Stimulated activated CD4-positive, alpha-beta T cell treated with anti-CD3 and anti-CD28 coated beads, Interleukin-1b, Interleukin-23, amount 100 ng/mL, for 24 hours (primary cell): ENCODE measurements at regions not wholly inside any gene's neighbourhood (a gene's known extent, or its start where the extent isn't known, plus 50 kb on each side); places are given as distances from the start of the nearest gene placed in this dataset.
"Not testable (repeated sequence)": the region's sequence is repeated elsewhere in the genome, so short reads cannot be mapped to it uniquely, and the experiment has no call there.

ENCODE experiments used
- DNase-seq, 4 experiments: peaks; one replicate each; pipeline ENCODE4 v3.0.0-alpha.2; 2020; ENCODE audit warnings: low read depth in 4 of 4, low spot score in 1 of 4

- no peak for DNase-seq
These were observed 180.4 kb downstream of the SMAD6 start for GRCh38 chr15:66882251-66883020.

GRCh38 chr15:66883284-66883911 lies 181.4 kb downstream of the SMAD6 start:
- DNase-seq = no peak

GRCh38 chr15:66884115-66884622 lies 181.2 kb upstream of the SMAD3 start:
- DNase-seq = no peak

- DNase-seq = no peak
These were observed 180.7 kb upstream of the SMAD3 start for GRCh38 chr15:66884661-66885237.

GRCh38 chr15:66885281-66885915 lies 180.0 kb upstream of the SMAD3 start:
- DNase-seq = no peak

GRCh38 chr15:66886241-66886675 lies 179.1 kb upstream of the SMAD3 start:
- DNase-seq = no peak

- DNase-seq = no peak
These were observed 178.6 kb upstream of the SMAD3 start for GRCh38 chr15:66886686-66887273.

- not testable (repeated sequence) for DNase-seq
These were observed 176.1 kb upstream of the SMAD3 start for GRCh38 chr15:66889298-66889697.

GRCh38 chr15:66891776-66892175 lies 173.6 kb upstream of the SMAD3 start:
- no peak for DNase-seq

GRCh38 chr15:66893294-66893693 lies 172.1 kb upstream of the SMAD3 start:
- DNase-seq = no peak

- no peak for DNase-seq
These were observed 171.0 kb upstream of the SMAD3 start for GRCh38 chr15:66894363-66894762.

GRCh38 chr15:66894986-66895780 lies 170.2 kb upstream of the SMAD3 start:
- no peak for DNase-seq

GRCh38 chr15:66895794-66896453 lies 169.5 kb upstream of the SMAD3 start:
- no peak for DNase-seq

- DNase-seq = no peak
These were observed 168.8 kb upstream of the SMAD3 start for GRCh38 chr15:66896611-66897010.

GRCh38 chr15:66897416-66897815 lies 168.0 kb upstream of the SMAD3 start:
- no peak for DNase-seq

- no peak for DNase-seq
These were observed 167.4 kb upstream of the SMAD3 start for GRCh38 chr15:66897971-66898370.

GRCh38 chr15:66898656-66899386 lies 166.6 kb upstream of the SMAD3 start:
- no peak for DNase-seq

GRCh38 chr15:66899555-66900350 lies 165.6 kb upstream of the SMAD3 start:
- no peak for DNase-seq
